ENCODE measurements at regions not wholly inside any gene's neighbourhood (a gene's known extent, or its start where the extent isn't known, plus 50 kb on each side); places are given as distances from the start of the nearest gene placed in this dataset.
"Not testable (repeated sequence)": the region's sequence is repeated elsewhere in the genome, so short reads cannot be mapped to it uniquely, and the experiment has no call there.

- DNase-seq (ENCODE audit: low read depth in 2 of 2) = no peak
Observed at GRCh38 chr5:112573441-112573840, 154.4 kb upstream of the EPB41L4A start.

DNA sequence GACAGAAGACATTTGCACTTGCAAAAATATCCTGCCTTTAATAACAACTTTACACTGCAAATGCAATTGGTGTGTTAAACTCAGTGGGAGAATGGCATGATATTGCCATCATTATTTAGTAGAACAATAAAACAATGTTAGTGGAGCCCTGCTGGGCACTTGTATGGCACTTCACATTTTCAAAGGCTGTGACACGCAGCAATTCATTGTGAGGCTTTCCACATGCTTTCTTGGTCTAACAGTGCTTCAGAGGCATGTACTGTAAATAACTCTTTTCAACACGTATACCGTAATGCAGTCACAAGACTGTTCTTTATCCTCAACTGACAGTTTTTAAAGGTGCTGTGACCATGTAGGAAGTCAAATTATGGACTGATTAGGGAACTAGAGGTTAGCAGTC is 155.5 kb upstream of the EPB41L4A start:
- no peak for DNase-seq (ENCODE audit: low read depth in 2 of 2)

DNA sequence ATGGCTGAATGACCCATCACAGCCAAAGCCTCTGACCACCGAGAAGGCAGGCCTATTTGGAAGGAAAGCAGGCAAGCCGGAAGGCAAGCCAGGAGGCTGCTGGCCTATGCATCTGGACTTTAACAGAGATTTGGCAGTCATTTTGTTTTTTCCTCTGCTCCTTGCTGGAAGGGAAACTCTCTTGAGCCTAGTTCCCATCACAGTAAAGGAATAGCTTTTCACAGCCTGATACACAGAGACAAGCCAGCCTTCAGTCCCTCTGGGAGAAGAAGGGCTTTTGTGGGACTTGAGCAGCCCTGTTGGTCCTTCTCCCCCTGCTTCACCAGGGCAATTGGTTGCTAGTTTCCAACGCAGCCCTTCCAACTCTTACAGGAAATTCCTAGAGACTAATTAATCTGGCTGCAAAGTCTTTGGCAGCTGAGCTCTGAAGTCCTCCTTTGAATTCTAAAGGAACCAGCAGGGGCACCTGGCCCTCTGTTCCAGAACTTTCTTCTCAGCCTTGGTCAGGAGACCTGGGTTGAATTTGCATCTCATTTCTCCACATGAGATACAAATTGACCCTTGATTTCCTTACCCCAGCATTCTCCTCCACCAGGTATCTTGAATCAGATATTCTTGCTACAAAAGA is 157.3 kb upstream of the EPB41L4A start:
- DNase-seq (ENCODE audit: low read depth in 2 of 2) = no peak

- DNase-seq (ENCODE audit: low read depth in 2 of 2) = no peak
Observed at GRCh38 chr5:112579599-112580170, 158.0 kb upstream of the APC start.

- DNase-seq (ENCODE audit: low read depth in 2 of 2) = no peak
Observed at GRCh38 chr5:112581811-112582320, 155.8 kb upstream of the APC start.

DNA sequence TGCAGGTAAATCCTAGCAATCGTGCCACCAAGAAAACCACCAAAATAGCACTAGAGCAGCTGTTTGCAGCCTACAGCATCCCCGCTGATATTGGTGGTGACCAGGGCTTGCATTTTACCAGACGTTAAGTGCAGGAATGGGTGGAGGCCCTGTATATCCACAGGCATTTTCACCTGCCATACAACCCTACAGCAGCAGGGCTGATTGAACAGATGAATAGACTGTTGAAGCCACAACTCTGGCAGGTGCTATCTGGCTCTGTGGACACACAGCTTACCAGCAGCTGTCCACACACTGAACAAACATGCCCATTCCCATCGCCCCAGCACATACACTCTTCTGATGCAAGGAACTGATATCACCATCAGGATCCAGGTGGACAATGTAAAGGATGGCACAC is 154.5 kb upstream of the APC start:
- DNase-seq (ENCODE audit: low read depth in 2 of 2) = no peak

GRCh38 chr5:112584781-112585180 is 152.9 kb upstream of the APC start:
- DNase-seq (ENCODE audit: low read depth in 2 of 2) = no peak

GRCh38 chr5:112586596-112587062 is 151.1 kb upstream of the APC start:
- no peak for DNase-seq (ENCODE audit: low read depth in 2 of 2)

DNA sequence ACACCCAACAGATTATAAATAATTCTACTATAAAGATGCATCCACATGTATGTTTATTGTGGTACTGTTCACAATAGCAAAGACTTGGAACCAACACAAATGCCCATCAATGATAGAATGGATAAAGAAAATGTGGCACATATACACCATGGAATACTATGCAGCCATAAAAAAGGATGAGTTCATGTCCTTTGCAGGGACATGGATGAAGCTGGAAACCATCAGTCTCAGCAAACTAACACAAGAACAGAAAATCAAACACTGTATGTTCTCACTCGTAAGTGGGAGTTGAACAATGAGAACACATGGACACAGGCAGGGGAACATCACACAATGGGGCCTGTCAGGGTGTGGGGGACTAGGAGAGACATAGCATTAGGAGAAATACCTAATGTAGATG is 146.8 kb upstream of the APC start:
- not testable (repeated sequence) for DNase-seq (ENCODE audit: low read depth in 2 of 2)

DNA sequence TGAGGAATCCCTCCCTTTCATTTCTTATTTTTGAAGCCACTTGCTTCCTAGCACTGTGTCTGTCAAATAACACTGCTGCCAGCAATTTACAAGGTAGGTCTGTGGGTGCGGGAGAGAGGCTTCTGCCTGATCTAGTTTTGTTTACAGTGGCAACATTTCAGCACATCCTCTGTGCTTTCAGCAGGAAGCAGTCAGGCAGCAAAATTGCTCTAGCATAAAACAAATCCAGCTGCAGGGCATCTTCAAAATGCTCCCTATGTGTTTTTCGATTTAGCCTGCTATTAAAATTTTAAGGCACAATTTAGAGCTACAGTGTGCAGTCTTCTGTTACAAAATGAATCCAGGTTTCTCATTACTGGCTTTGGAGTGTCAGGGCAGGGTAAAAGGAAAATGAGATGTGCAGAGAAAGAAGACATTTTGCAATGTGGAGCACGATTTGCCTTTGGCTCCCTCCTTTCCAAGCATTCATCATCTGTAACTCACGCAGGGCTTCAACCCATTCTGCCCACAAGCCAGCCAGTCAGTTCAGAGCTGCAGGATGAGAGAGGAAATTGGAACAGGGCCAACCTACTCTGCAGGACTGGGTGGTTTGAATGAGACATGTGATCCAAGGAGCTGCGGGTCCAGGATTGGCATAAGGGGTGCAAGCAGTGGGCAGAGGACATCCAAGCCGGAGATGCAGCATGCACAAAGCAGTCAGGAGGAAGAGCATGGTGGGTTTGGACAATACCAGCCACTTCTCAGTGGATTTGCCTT is 143.4 kb upstream of the APC start:
- DNase-seq (ENCODE audit: low read depth in 2 of 2) = no peak

DNA sequence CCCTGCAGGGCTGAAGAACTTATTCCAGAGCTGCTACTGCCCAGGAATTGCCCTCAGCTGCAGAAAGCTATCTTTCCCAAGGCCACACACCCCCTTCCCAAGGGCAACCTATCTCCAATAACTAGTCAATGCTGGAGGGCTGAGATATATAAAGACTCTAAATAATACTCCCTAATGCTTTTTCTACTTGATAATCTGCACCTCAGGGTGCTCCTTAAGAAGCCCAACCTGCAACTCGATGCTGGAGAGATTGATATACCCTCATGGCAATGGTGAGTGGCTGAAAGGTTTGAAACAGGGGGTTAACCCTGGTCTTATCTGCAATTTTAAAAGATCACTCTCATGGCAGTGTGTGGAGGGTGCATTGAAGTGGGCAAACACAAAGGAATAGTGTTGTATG is 142.7 kb upstream of the APC start:
- DNase-seq (ENCODE audit: low read depth in 2 of 2) = no peak

- DNase-seq (ENCODE audit: low read depth in 2 of 2) = no peak
Observed at GRCh38 chr5:112597831-112598230, 139.9 kb upstream of the APC start.

DNA sequence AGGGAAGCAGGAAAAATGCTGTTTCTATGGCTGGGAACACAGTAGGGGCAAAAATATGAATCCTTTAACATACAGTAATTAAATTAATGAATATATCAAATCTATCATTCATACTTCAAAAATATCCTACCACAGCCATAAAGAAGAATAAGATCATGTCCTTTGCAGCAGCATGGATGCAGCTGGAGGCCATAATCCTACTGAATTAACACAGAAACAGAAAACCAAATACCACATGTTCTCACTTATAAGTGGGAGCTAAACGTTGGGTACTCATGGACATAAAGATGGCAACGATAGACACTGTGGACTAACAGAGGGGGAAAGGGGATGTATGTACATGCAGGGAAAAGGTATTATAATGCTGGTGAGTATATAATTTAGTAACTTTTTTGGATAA is 137.2 kb upstream of the APC start:
- DNase-seq (ENCODE audit: low read depth in 2 of 2) = not testable (repeated sequence)

DNA sequence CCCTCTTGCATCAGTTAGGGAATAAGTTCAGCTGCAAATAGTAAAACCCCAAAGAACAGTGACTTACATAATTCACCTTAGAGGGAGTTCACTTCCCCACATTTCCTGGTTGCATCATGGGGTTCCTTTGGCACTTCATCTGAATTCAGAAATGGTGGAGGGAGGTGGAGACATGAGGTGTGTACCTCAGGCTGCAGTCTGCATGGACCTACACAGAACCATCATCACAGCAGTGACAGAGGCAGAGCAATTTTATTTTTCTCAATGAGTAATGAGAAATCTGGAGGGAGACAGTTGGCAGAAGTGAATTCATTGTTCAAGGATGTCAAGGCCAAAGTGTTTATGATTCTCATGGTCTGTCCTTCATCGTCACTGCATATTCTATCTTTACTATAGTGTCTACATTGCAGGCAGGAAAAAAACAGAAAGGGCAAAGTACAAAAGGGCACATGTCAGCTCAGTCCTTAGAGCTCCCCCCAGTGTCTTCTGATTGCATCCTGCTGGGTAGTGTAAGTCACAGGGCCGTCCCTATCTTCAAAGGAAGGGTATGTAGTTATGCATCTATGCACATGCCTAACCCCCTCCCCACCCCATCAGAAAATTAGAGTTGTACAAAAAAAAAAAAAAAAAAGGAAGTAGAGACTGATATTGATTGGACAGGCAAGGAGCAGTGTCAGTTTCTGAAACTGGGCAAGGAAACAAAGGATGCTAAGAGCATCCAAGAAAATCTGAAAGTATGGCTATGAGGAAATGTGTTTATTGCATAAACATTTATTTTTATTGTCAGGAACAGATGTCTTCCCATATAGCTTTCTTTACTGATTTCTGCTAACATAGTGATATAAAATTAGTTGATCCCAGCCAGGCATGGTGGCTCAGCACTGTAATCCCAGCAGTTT is 132.7 kb upstream of the APC start:
- DNase-seq (ENCODE audit: low read depth in 2 of 2) = no peak

DNA sequence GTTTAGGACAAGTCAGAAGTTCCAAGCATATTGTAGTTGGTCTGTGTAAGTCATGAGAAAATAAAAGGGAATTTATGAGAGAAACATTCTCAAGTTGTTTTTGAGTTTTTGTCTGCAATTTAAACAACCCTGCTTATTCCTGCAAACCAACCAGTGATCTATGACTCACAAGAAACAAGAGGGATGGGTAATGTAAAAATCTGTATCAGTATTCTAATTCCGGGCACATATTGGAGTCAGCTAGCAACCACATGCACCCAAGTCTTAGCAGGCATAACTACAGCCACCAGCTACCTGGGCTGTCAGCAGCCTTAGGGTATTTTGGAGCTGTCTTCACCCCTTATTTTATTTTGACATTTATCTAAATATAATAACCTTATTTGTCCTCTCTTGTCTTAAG is 128.7 kb upstream of the APC start:
- no peak for DNase-seq (ENCODE audit: low read depth in 2 of 2)

GRCh38 chr5:112612663-112613062 is 125.0 kb upstream of the APC start:
- DNase-seq (ENCODE audit: low read depth in 2 of 2) = no peak

DNA sequence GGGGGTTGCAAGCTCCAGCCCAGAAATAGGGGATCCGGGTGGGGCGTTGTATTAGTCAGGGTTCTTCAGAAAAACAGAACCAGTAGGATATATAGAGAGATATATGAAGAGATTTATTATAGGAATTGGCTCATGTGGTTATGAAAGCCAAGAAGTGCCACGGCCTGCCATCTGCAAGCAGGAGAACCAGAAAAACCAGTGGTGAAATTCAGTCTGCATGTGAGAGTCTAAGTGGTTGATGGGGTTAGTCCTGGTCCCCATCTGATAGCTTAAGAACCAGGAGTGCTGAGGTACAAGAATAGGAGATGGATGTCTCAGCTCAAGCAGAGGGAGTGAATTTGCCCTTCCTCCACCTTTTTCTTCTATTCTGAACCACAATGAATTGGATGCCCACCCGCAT is 123.4 kb upstream of the APC start:
- DNase-seq (ENCODE audit: low read depth in 2 of 2) = no peak

- no peak for DNase-seq (ENCODE audit: low read depth in 2 of 2)
Observed at GRCh38 chr5:112614986-112615385, 122.7 kb upstream of the APC start.

GRCh38 chr5:112616812-112617547 is 120.7 kb upstream of the APC start:
- DNase-seq (ENCODE audit: low read depth in 2 of 2) = no peak

- no peak for DNase-seq (ENCODE audit: low read depth in 2 of 2)
Observed at GRCh38 chr5:112625246-112625645, 112.4 kb upstream of the APC start.

Data from fibroblast of skin of left quadriceps (primary cell).